Gastrocnemius medialis (tissue), 4 donors: ENCODE measurements at regions not wholly inside any gene's neighbourhood (a gene's known extent, or its start where the extent isn't known, plus 50 kb on each side); places are given as distances from the start of the nearest gene placed in this dataset.

Source experiments
- CTCF ChIP-seq, 5 experiments: fragments of 450-650 bp in 3 of 5; fragments of 200-600 bp in 2 of 5; sonication (generic) in 2 of 5; IDR thresholded peaks in 4 of 5; conservative IDR thresholded peaks in 1 of 5; 1 replicate in 4 of 5; 2 replicates in 1 of 5; pipeline ENCODE4 v1.5.1; 2016 to 2019; ENCODE audit warnings: antibody characterized with exemption in 5 of 5, mild to moderate bottlenecking in 3 of 5, moderate library complexity in 3 of 5
- POLR2A ChIP-seq, 2 donors: fragments of 450-650 bp; IDR thresholded peaks; one replicate each; pipeline ENCODE4 v1.6.1; 2017; ENCODE audit warnings: antibody characterized with exemption in 2 of 2, mild to moderate bottlenecking in 2 of 2, moderate library complexity in 2 of 2

GRCh38 chr2:184326066-184326465 is 272.3 kb upstream of the ZNF804A start:
- TF ChIP-seq POLR2A (IDR thresholded peaks at IDR 0.05): no peak
- TF ChIP-seq CTCF (IDR thresholded peaks at IDR 0.05 in 4 of 5, conservative IDR thresholded peaks at IDR 0.05 in 1 of 5): no peak
